HG02759 (cell line): ENCODE measurements at regions not wholly inside any gene's neighbourhood (a gene's known extent, or its start where the extent isn't known, plus 50 kb on each side); places are given as distances from the start of the nearest gene placed in this dataset.
A peak's percentile ranks its signal among the peaks of the same experiment; 100 is the strongest.

Source experiments
- ATAC-seq: cut with Tn5 transposase; IDR thresholded peaks from one replicate; pipeline ENCODE4 v1.9.1; 2021; ENCODE audit warnings: mild to moderate bottlenecking, moderate library complexity; ENCODE audit not compliant: unreplicated experiment

- no peak for ATAC-seq
Observed at GRCh38 chr4:123092586-123092985, 170.2 kb upstream of the NUDT6 start.

- ATAC-seq: no peak
Observed at GRCh38 chr4:123093236-123093635, 170.8 kb upstream of the NUDT6 start.

- ATAC-seq: no peak
Observed at GRCh38 chr4:123096038-123096437, 173.6 kb upstream of the NUDT6 start.

GRCh38 chr4:123102897-123103471 is 180.6 kb upstream of the NUDT6 start:
- peak; percentile 71 for ATAC-seq

- ATAC-seq: no peak
Observed at GRCh38 chr4:123104310-123105025, 182.1 kb upstream of the NUDT6 start.

GRCh38 chr4:123105026-123105420 is 182.6 kb upstream of the NUDT6 start:
- ATAC-seq: no peak

- ATAC-seq: no peak
Observed at GRCh38 chr4:123106747-123107146, 184.3 kb upstream of the NUDT6 start.

- ATAC-seq: no peak
Observed at GRCh38 chr4:123107444-123108252, 185.3 kb upstream of the NUDT6 start.

- ATAC-seq: no peak
Observed at GRCh38 chr4:123109139-123109538, 186.7 kb upstream of the NUDT6 start.

GRCh38 chr4:123110147-123110546 is 187.8 kb upstream of the NUDT6 start:
- ATAC-seq: no peak

GRCh38 chr4:123110685-123111084 is 188.3 kb upstream of the NUDT6 start:
- no peak for ATAC-seq

GRCh38 chr4:123113155-123113554 is 190.8 kb upstream of the NUDT6 start:
- no peak for ATAC-seq

GRCh38 chr4:123114084-123114914 is 191.9 kb upstream of the NUDT6 start:
- no peak for ATAC-seq

GRCh38 chr4:123114915-123115756 is 192.7 kb upstream of the NUDT6 start:
- ATAC-seq: no peak

- ATAC-seq: no peak
Observed at GRCh38 chr4:123116412-123116811, 194.0 kb upstream of the NUDT6 start.

GRCh38 chr4:123120473-123120872 is 198.1 kb upstream of the NUDT6 start:
- no peak for ATAC-seq

GRCh38 chr4:123121241-123121907 is 199.0 kb upstream of the NUDT6 start:
- ATAC-seq: no peak

GRCh38 chr4:123125477-123125876 is 203.1 kb upstream of the NUDT6 start:
- no peak for ATAC-seq

GRCh38 chr4:123127218-123127617 is 204.8 kb upstream of the NUDT6 start:
- ATAC-seq: no peak

GRCh38 chr4:123127875-123128274 is 205.5 kb upstream of the NUDT6 start:
- no peak for ATAC-seq
